ENCODE measurements at regions not wholly inside any gene's neighbourhood (a gene's known extent, or its start where the extent isn't known, plus 50 kb on each side); places are given as distances from the start of the nearest gene placed in this dataset.
"Not testable (repeated sequence)": the region's sequence is repeated elsewhere in the genome, so short reads cannot be mapped to it uniquely, and the experiment has no call there.

GRCh38 chr6:121559611-121560269, 124.3 kb downstream of the GJA1 start:
- no peak for ATAC-seq
- TF ChIP-seq POLR2A (IDR thresholded peaks at IDR 0.05): no peak
- H3K4me3 ChIP-seq: no peak overlapping the region
- intact Hi-C loops (cut with DNase I): no loop called here
- 90 to 96% (median 94%) methylated on average over 3 of the region's 3 CpGs for WGBS, 4 donors
- no peak overlapping the region for H3K27ac ChIP-seq
- H3K4me1 ChIP-seq: no peaks in the 10 kb centered on the region
- H3K9me3 ChIP-seq: peaks cover 0 to 19% (median 9%) of the 10 kb centered on the region in 12 donors
- no peak for DNase-seq
- H3K27me3 ChIP-seq: no peaks in the 10 kb centered on the region
- H3K36me3 ChIP-seq: no peaks in the 10 kb centered on the region

DNA sequence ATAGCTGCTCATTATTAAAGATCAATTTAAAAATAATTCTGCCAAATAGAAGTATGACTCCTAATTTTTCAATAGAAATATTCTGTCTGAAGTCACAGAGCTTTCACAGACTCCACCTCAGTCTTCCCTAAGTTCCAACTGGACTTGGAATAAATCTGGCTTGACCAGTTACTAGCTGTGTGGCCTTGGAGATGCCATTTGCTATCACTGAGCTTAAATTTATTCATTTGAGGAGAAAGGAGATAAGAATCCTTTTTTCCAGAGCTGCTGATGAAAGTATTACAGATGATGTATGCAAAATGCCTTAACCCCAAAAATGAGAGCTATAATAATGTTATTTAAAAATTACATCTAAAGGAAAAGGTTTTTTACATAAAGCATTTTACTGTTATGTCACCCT, 125.0 kb downstream of the GJA1 start:
- H3K36me3 ChIP-seq: no peaks in the 10 kb centered on the region
- H3K4me3 ChIP-seq: no peak overlapping the region
- ATAC-seq (no peak), DNase-seq (no peak)
- no peaks in the 10 kb centered on the region for H3K4me1 ChIP-seq
- no peaks in the 10 kb centered on the region for H3K27me3 ChIP-seq
- H3K9me3 ChIP-seq: peaks cover 0 to 26% (median 14%) of the 10 kb centered on the region in 12 donors
- no peak overlapping the region for H3K27ac ChIP-seq
- no peak for TF ChIP-seq CTCF (IDR thresholded peaks at IDR 0.05)
- no peak for TF ChIP-seq POLR2A (IDR thresholded peaks at IDR 0.05)
- intact Hi-C loops (cut with DNase I): no loop called here

- WGBS, 4 donors: 71 to 86% (median 75%) methylated on average over 1 of the region's 1 CpG
- Histone ChIP-seq H3K4me3 (no peak overlapping the region), H3K4me1 (no peaks in the 10 kb centered on the region), H3K9me3 (peaks cover 0 to 28% (median 15%) of the 10 kb centered on the region in 12 donors), H3K36me3 (no peaks in the 10 kb centered on the region), H3K27ac (no peak overlapping the region), H3K27me3 (no peaks in the 10 kb centered on the region)
- DNase-seq: no peak
- intact Hi-C loops (cut with DNase I): no loop called here
- TF ChIP-seq CTCF (IDR thresholded peaks at IDR 0.05) (no peak), POLR2A (IDR thresholded peaks at IDR 0.05) (no peak)
- no peak for ATAC-seq
Measured at GRCh38 chr6:121563286-121563685, 127.8 kb downstream of the GJA1 start.

DNA sequence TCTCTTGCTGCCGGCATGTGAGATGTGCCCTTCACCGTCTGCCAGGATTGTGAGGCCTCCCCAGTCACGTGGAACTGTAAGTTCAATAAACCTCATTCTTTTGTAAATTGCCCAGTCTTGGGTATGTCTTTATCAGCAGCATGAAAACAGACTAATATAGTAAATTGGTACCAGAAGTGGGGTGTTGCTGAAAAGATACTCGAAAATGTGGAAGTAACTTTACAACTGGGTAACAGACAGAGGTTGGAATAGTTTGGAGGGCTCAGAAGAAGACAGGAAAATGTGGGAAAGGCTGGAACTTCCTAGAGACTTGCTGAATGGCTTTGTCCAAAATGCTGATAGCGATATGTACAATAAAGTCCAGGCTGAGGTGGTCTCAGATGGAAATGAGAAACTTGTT, 129.1 kb downstream of the GJA1 start:
- H3K27ac ChIP-seq; ATAC-seq; H3K4me1 ChIP-seq; H3K36me3 ChIP-seq; H3K27me3 ChIP-seq; H3K4me3 ChIP-seq; intact Hi-C loops (cut with DNase I); DNase-seq: not testable (repeated sequence)
- WGBS, 4 donors: 91 to 96% (median 93%) methylated on average over 5 of the region's 5 CpGs
- peaks cover 0 to 28% (median 15%) of the 10 kb centered on the region in 12 donors for H3K9me3 ChIP-seq

DNA sequence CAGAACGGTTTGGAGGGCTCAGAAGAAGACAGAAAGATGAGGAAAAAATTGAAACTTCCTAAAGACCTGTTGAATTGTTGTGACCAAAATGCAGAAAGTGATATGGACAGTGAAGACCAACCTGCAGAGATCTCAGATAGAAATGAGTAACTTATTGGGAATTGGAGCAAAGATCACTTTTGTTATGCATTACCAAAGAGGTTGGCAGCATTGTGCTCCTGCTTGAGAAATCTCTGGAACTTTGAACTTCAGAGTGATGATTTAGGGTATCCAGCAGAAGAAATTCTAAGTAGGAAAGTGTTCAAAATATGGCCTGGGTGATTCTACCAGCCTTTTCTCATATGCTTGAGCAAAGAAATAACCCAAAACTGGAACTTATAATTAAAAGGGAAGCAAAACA, 136.0 kb downstream of the GJA1 start:
- no peak for TF ChIP-seq CTCF (IDR thresholded peaks at IDR 0.05)
- TF ChIP-seq POLR2A (IDR thresholded peaks at IDR 0.05): no peak
- H3K36me3 ChIP-seq: no peaks in the 10 kb centered on the region
- no peak for DNase-seq
- H3K27me3 ChIP-seq: no peaks in the 10 kb centered on the region
- no peak for ATAC-seq
- intact Hi-C loops (cut with DNase I): no loop called here
- no peak overlapping the region for H3K27ac ChIP-seq
- H3K9me3 ChIP-seq: peaks cover 0 to 2% (median 0%) of the 10 kb centered on the region in 12 donors
- peaks cover 0 to 16% (median 7%) of the 10 kb centered on the region in 12 donors for H3K4me1 ChIP-seq
- 83 to 98% (median 85%) methylated on average over 1 of the region's 1 CpG for WGBS, 4 donors
- H3K4me3 ChIP-seq: no peak overlapping the region

All from heart left ventricle (tissue), 16 donors.